HG03521 (cell line): ENCODE measurements at regions not wholly inside any gene's neighbourhood (a gene's known extent, or its start where the extent isn't known, plus 50 kb on each side); places are given as distances from the start of the nearest gene placed in this dataset.
"Not testable (repeated sequence)": the region's sequence is repeated elsewhere in the genome, so short reads cannot be mapped to it uniquely, and the experiment has no call there.

Source experiments
- ATAC-seq: cut with Tn5 transposase; IDR thresholded peaks from one replicate; pipeline ENCODE4 v1.9.1; 2021; ENCODE audit warnings: mild to moderate bottlenecking, moderate library complexity; ENCODE audit not compliant: unreplicated experiment

- no peak for ATAC-seq
These were observed 226.5 kb upstream of the PELI2 start for GRCh38 chr14:55891692-55892091.

GRCh38 chr14:55892906-55893305 lies 225.3 kb upstream of the PELI2 start:
- no peak for ATAC-seq

GRCh38 chr14:55893705-55894104 lies 224.5 kb upstream of the PELI2 start:
- ATAC-seq = no peak

GRCh38 chr14:55897031-55897430 lies 221.2 kb upstream of the PELI2 start:
- no peak for ATAC-seq

GRCh38 chr14:55898938-55899337 lies 219.3 kb upstream of the PELI2 start:
- no peak for ATAC-seq

GRCh38 chr14:55899531-55899930 lies 218.7 kb upstream of the PELI2 start:
- ATAC-seq = no peak

GRCh38 chr14:55900749-55901148 lies 217.5 kb upstream of the PELI2 start:
- no peak for ATAC-seq

- ATAC-seq = no peak
These were observed 216.9 kb upstream of the PELI2 start for GRCh38 chr14:55901291-55901690.

- ATAC-seq = no peak
These were observed 216.0 kb upstream of the PELI2 start for GRCh38 chr14:55902241-55902640.

- ATAC-seq = no peak
These were observed 214.1 kb upstream of the PELI2 start for GRCh38 chr14:55904086-55904485.

- ATAC-seq = no peak
These were observed 210.1 kb upstream of the PELI2 start for GRCh38 chr14:55908106-55908505.

GRCh38 chr14:55909879-55910278 lies 208.3 kb upstream of the PELI2 start:
- no peak for ATAC-seq

- ATAC-seq = no peak
These were observed 207.5 kb upstream of the PELI2 start for GRCh38 chr14:55910601-55911243.

GRCh38 chr14:55911776-55912175 lies 206.4 kb upstream of the PELI2 start:
- no peak for ATAC-seq

GRCh38 chr14:55912344-55912743 lies 205.9 kb upstream of the PELI2 start:
- ATAC-seq = no peak

- no peak for ATAC-seq
These were observed 204.7 kb upstream of the PELI2 start for GRCh38 chr14:55913324-55914025.

GRCh38 chr14:55914771-55915170 lies 203.4 kb upstream of the PELI2 start:
- no peak for ATAC-seq

- ATAC-seq = no peak
These were observed 202.8 kb upstream of the PELI2 start for GRCh38 chr14:55915456-55915855.

- not testable (repeated sequence) for ATAC-seq
These were observed 198.4 kb upstream of the PELI2 start for GRCh38 chr14:55919800-55920199.

GRCh38 chr14:55921511-55921910 lies 196.7 kb upstream of the PELI2 start:
- no peak for ATAC-seq

- ATAC-seq = no peak
These were observed 192.2 kb upstream of the PELI2 start for GRCh38 chr14:55926007-55926406.

GRCh38 chr14:55927028-55927427 lies 191.2 kb upstream of the PELI2 start:
- ATAC-seq = no peak

GRCh38 chr14:55928276-55928675 lies 189.9 kb upstream of the PELI2 start:
- ATAC-seq = no peak
